ENCODE measurements at regions not wholly inside any gene's neighbourhood (a gene's known extent, or its start where the extent isn't known, plus 50 kb on each side); places are given as distances from the start of the nearest gene placed in this dataset.

DNA sequence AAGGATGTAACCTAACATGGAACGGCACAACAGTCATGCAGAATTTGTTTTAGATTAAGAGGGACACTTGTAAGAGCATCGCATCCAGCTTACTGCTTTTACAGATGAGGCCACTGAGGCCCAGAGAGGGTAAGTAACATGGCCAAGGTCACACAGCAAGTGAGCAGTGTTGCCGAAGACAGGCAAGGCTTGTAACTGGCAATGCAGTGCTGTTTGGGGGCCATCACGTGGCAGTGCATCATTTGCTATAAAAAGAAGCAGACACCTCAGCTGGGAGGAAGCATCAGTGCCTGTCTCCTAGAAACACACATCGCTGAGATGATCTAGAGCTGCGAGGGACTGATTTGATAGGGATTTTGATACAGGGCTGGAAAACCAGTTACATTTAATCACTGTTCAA lies 108.2 kb upstream of the PROK2 start:
- no peak for DNase-seq

DNA sequence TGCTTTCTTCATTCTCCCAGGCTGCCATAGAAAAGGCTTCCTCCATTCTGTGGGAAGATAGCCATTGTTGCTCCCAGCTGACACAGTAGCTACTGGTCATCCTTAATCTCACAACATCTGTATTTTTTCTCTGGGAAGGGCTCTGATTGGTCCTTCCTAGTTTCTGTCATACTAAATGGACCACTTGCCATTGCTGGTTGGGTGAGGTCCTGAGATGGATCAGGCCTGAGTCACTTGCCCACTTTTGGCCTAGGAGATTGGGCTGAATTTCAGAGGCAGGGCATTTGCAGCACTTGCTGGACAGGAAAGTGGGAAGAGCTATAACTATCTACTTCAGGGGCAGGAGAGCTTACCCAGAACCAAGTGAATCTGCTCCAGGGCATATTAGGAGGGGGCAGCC lies 106.5 kb upstream of the PROK2 start:
- DNase-seq: no peak

DNA sequence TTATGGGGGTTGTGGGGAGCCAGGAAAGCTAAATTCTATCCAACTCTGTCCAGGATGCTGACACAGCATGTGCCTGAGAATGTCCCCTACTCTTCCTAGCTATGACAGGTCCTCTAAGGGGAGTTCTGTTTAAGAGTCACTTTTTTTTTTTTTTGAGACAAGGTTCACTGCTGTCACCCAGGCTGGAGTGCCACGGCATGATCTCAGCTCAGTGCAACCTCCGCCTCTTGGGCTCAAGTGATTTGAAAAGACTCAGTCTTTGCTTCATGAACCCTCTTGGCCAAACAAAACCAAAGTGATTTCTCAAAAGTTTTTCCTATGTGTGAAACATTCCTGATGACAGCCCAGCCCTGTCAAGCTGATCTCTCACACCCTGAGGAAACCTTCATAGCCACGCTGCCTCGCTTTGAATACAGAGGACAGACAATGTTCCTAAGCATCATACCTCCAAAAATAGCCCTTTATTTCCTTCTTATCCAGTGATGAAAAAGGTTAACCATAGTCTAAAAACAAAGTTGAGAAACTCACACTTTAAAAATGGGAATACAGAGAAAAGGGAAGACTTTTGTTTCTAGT lies 105.5 kb upstream of the PROK2 start:
- DNase-seq: no peak

DNA sequence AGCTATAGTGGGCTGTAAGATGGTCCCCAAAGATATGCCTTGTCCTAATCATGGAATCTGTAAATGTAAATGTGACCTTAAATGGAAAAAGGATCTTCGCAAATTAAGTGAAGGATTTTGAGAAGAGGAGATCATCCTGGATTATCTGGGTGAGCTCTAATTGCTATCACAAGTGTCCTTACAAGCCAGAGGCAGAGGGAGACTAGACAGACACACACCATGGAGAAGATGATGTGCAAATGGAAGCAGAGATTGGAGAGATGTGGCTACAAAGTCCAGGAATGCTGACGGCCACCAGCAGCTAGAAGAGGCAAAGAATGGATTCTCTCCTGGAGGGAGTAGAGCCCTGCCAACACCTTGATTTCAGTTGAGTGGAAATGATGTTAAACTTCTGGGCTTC lies 102.3 kb upstream of the PROK2 start:
- no peak for DNase-seq

DNA sequence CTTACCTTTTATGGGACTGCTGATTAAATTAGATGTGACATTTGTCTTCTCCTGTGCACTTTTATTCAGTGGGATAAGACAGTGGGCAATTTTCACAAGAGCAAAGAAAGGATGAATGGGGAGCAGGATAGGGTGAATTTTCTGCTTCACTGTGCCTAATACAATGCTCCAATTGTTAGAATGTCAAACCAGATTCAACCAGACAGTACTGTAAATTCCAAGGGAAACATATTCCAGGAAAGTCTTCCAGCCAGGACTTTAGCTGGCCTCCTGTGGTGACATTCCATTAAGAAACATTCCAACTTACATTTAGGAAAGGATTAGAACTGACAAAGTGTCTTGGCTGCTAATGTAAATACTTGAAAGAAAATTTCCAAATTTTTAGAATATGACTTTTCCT lies 100.1 kb upstream of the PROK2 start:
- peak; percentile 16 to 67 (median 46) for DNase-seq

DNA sequence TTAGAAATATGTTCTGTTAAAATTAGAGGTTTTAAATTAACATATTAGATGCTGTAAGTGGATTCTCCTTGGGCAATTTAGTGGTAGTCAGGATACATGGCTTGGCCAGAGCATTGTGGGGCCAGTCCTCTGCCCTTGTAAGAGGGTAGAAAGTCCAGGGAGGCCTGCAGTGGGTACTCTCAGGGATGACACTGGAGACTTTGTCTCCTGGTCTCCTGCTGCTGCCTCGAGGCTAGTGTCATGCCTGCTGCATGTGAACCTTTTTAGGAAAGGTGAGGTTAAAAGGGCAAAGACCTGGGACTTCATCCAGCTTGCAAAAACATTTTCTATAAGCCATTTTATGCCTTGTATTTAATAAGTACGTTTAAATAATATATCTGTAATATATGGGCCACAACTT lies 96.8 kb upstream of the PROK2 start:
- DNase-seq: no peak

DNA sequence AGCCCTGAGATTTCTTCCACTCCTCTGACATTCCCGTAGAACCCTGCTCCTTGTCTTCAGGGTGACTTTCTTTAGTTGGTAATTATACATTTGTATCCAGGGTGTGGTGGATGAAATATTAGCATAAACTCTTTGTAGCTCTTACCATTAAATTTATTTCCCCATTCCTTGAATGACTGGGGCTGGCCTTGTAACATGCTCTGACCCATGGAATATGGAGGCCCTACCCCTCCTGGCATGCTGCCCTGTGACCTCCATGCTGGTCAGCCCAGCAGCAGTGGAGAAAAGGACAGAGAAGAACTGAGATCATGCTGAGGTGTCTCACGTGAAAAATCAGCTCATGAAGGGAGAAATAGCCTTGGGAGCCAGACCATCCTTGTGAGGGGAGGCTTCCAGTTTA lies 96.1 kb upstream of the PROK2 start:
- no peak for DNase-seq

DNA sequence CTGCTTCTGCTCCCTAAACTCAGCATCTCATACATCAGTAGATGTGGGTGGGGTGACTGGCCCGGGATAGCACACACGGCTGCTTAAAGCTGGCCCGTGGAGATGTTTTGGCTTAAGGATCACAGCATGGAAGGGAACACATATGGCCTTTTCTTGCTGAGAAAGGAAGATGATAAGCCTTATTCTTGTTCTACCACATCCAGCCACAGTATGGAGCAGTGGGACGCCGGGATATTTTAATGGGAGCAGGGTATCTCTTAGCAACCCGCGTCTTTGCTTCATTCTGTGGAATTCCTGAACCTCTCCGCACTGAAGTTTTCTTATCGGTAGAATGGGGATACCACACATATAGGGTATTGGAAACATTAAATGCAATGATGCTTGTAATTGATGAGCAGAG lies 94.1 kb upstream of the PROK2 start:
- no peak for DNase-seq

DNA sequence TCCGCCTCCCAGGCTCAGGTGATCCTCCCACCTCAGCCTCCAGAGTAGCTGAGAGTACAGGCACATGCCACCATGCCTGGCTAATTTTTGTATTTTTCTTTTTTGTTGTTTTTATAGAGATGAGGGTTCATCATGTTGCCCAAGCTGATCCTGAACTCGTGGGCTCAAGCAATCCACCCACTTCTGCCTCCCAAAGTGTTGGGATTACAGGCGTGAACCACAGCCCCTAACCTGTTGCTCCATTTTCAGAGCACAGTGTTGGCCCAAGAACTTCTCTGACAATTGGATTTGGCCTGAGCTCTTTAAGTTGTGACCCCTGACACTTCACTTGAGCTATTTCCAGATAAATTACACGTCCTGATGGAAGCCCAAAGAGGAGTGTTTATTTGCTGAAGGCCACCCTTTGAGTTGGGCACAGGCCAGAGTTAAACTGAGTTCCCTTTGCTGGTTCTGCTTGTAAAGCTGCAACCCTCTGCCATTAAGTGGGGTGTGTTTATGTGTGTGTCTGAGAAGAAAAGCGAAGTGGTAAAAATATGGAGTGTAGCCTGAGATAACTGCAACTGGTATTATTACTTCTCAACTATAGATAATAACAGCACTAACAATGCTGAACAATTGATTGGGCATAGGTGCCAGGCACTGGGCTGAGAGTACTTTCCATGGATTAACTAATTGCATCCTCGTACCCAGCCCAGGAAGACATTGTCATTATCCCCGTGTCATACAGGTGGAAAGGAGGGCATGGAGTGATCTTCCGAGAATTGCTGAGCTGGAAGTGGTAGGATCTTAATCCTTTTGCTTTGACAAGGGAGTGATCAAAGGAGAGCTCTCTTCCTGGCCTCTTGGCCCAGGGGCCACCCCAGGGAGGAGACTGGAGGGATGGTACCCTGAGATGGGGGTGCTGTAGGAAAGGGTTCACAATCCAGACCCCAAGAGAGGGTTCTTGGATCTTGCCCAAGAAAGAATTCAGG lies 91.5 kb upstream of the PROK2 start:
- no peak for DNase-seq

DNA sequence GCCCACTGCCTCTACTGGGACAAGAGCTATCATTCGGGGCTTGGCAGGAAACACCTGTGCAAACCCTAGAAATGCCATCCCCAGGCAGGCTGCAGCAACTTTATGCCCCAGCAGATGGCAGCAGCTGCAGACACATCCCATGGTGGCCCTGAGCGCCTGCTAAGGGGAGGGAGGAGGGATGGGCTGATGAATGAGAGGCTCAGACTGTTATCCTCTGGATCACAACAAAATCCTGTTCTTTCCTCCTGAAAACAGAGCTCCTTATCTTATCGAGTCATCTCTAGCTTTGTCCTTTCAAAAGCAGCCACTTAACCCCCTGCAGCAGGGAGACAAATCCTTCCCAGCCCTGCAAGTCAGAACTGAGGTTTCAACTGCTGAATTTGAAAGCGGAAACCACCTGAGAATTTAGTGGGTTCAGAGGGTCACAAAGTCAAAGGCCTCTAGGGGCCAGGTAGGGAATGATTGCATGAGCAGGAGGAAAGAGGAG lies 90.6 kb upstream of the PROK2 start:
- DNase-seq: peak; percentile 52 to 88 (median 77)

DNA sequence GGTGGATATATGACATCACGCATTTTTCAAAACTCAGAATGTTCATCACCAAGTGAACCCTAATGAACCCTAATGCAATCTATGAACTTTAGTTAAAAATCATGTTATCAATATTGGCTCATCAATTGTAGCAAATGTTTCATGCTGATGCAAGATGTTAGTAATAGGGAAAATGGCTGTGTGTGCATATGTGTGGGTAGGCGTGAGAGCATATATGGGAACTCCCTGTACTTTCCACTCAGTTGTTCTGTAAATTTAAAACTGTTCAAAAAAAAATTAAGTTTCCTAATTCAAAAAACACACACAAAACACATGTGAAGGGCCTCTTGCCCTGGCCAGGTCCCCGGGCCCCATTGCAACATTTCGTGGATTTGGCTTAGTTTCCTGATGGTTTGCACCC lies 89.7 kb upstream of the PROK2 start:
- DNase-seq: no peak

DNA sequence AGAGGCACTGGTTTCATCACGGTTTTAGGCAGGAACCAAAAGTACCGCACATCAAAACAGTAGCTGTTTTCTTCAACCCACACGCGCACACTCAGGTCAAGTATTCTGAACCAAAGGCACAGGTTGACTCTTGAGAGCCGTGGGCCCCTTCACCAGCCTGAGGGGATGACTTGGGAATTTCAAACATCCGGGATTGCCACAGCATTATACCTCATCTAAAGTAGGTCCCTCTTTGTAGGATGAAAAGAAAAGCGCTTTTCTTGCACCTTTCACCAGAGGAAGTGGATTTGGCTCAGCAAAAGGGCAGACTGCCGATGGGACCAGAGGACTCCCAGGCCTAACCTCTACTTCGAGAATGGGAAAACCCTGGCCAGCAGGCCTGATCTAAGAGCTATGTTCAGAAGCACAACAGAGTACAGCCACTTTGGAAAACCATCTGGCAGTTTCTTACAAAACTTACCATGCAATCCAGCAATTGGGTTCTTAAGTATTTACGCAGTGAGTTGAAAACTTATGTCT lies 88.2 kb upstream of the PROK2 start:
- DNase-seq: no peak

DNA sequence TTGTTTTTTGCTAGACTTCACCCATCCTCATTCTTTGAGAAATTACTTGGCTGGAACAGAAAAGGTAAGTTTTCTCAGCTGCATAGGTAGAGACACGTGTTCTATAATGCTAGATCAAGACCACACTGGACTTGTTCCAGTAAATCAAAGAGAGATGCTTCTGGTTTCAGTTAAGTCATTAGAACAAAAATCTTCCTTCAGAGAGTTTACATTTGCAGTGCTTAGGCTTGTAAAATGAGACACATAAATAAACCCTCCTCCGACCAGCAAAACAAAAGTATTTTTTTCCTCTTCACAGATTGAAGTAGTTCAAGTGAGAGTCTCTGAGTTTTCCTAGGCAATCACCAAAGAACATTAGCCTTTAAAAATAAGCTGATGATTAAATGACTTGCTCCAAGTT lies 87.3 kb upstream of the PROK2 start:
- DNase-seq: no peak

DNA sequence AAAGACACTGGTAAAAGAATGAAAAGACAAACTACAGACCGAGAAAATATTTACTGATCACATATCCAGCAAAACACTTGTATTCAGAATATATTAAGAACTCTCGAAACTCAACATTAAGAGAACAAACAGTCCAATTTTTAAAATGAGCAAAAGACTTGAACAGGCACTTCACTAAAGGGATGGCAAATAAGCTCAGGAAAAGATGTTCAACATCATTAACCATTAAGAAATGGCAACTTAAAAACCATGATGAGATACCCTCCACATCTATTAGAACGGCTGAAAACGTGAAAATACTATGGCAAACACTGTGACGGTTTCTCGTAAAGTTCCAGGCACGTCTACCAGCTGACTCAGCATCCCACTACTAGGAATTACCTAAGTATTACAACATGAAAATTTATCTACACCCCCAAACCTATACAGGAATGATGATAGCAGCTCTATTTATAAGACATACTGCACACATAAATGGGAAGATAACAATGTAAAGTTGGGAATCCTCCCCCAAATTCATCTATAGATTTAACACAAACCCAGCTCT lies 86.1 kb upstream of the PROK2 start:
- no peak for DNase-seq

DNA sequence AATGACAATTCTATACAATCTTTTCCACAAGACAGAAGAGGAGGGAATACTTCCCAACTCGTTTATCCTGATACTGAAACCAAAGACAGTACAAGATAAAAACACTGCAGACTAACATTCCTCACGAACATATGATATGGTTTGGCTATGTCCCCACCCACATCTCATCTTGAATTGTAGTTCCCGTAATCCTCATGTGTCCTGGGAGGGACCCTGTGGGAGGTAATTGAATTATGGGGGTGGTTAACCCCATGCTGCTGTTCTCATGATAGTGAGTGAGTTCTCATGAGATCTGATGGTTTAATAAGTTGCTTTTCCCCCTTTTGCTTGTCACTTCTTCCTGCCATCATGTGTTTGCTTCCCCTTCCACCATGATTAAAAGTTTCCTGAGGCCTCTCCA lies 83.9 kb upstream of the PROK2 start:
- DNase-seq: no peak

DNA sequence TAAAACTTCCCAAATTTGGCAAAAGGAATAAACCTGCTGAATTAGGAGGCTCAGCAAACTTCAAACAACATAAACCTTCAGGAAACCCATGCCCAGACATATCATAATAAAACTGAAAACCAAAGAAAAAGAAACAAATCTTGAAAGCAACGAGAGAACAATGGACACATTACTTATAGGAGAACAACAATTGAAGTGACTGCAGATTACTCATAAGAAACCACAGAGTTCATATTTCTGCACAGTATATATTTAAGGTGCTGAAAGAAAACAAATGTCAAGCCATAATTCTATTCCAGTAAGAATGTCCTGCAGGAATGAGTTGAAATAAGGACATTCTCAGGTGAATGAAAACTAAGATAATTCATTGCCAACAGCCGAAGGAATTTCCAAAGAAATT lies 80.8 kb upstream of the PROK2 start:
- DNase-seq: no peak

DNA sequence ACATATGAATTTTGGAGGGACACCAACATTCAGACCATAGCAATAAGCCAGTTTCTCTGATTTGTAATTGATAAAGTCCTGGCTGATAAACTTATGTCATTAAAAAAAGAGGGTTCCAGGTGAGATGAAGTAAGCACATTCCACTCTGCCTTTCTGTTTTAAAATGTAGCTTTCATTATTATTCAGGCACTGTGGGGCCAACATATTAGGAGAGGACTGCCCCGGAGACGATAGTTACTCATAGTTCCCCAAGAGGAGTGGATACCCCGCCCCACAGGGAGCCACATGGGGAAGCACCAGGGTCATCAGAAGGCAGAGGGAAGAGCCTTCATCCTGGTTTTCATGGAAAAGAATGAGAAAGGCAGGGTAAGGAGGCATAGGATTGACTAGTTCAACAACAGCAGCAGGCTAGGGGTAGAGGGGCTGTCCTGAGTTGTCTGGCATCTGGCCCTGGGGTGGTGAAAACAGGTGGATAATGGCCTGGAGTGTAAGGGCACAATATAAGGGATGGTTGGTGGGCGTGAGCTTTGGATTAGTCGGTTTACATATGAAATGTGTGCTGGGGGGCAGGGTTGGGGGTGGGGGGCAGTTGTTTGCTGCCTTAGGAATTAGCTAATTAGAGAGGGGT lies 78.7 kb upstream of the PROK2 start:
- no peak for DNase-seq

DNA sequence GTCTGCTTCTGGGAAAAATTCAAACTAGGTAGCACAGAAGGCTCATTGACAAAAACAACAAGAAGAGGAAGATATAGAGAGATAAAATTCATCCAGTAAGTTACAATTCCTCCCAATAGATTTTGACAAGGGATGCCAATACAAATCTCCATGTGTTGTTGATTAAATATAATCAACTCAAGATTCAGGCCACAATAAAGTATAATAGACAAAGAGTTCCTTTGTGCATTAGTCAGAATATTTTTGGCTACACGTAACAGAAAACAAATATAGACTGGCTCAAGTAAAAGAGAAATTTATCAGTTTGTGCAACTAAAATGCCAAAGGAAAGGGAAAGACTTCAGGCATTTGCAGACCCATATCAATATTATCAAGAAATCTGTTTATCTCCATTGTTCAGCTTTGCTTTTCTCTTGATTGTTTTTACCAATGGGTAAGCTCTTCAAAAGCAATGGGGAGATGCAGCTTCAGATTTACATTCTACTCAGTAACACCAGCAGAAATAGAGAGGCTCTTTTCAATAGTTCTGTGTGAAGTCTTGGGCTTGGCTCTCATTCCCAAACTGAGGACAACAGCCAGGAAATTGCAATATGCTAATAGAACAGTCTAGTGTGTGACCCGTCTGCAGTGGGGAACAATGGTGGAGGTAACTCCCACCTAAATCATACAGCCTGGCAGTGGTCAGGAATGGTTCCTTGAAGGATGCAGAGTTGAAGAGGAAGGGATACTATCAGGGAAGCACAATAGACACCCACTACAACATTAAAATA lies 77.6 kb upstream of the PROK2 start:
- peak; percentile 26 to 59 (median 35) for DNase-seq

DNA sequence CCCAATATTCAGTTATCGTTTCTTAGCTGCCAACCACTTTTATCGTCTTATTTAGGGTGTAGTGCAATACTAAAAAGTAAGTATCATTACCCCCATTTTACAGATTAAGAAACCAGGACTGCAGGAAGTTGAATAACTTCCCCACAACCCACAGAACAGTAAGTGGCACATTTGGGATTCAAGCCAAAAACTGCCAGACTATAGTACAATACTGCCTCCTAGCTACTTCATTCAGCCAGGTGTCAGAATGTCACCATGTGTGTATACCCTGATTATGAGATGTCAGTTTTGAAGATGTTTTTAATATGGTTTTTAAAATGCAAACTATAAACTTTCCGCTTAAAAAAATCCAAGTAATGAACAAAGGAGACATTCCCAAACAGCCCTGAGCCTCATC lies 74.2 kb upstream of the PROK2 start:
- peak in 2 of 3 donors; percentile 16 to 32 for DNase-seq

DNA sequence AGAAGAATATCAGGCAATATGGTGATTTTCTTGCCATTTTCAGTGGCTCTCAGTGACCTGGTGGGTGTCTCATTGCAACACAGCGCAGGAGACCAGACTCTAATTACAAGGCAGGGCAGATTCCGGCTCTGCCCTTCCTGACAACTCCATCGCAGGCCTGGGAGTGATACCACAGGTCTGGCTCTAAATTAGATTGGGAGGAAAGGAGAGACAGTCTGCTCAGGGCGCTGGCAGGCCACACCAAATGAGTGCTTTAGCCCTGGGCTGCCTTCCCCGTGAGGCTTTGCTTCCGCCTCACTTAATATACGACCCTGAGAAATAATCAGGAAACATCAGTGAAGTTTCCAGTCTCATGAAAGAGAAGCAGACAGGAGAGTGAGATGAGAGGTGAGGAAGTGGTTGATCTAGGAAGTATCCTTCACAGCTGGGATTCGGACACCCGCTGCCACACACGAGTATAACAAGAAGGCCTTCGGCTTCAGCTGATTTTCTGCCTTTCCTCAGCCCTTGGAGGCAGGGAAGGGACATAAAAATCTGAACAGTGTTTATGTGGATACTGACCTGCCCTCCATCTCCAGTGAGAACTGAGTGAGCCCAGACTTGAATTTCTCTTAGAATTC lies 73.7 kb upstream of the PROK2 start:
- no peak for DNase-seq

DNA sequence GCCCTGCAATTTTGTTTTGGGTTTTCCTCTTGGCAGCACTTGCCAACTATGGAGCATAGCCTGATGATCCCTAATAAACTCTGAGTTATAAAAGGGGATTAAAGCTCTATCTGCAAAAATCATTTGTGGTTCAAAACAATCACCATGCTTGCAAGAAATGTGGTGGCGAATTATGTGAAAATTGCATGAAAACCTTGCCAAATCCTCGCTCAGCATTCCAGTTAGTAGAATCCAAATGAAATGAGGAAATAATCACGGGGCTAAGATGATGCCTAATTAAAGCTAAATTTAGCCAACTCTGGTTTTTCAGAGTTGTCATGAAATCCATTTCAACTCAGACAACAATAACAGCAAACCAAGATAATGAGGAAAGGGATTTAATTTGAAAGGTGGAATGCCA lies 73.0 kb upstream of the PROK2 start:
- DNase-seq: peak in 1 of 3 donors; percentile 11

All from muscle of back (tissue), 3 donors.